Esophagus muscularis mucosa (tissue), 3 donors: ENCODE measurements at regions not wholly inside any gene's neighbourhood (a gene's known extent, or its start where the extent isn't known, plus 50 kb on each side); places are given as distances from the start of the nearest gene placed in this dataset.

Experiments used
- POLR2A ChIP-seq: fragments of 450-650 bp; IDR thresholded peaks from one replicate; pipeline ENCODE4 v1.6.1; 2017; ENCODE audit warnings: antibody characterized with exemption, moderate library complexity, mild to moderate bottlenecking, low read depth
- POLR2AphosphoS5 ChIP-seq, 2 donors: sonication (generic); formaldehyde crosslinking; IDR thresholded peaks; one replicate each; pipeline ENCODE4 v1.6.1; 2017; ENCODE audit warnings: antibody characterized with exemption in 2 of 2
- TF ChIP-seq, protein P1 (sequence below), 3 experiments: fragments of 200-600 bp in 2 of 3; fragments of 450-650 bp in 1 of 3; sonication (generic) in 2 of 3; IDR thresholded peaks; one replicate each; pipeline ENCODE4 v1.5.1; 2017 to 2019; ENCODE audit warnings: antibody characterized with exemption in 3 of 3, mild to moderate bottlenecking in 2 of 3, moderate library complexity in 1 of 3

DNA sequence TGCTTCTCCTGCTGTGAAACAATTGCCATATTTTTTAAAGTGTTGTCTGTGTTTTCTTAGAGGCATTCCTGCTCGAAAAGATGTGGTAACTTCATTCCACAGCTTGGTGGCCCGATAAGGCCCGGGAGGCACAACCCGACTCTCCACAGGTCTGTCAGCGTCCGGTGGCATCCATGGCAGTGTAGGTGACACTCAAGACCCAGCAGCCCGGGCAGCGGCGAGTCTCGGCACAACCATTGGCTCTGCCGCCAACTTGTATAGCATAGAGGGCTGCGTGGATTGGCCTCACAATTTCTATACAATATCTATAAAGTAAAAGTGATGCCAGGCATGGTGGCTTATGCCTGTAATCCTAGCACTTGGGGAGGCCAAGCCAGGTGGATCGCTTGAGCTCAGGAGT is 262.3 kb upstream of the CHRNA7 start:
- TF ChIP-seq, protein P1, sequence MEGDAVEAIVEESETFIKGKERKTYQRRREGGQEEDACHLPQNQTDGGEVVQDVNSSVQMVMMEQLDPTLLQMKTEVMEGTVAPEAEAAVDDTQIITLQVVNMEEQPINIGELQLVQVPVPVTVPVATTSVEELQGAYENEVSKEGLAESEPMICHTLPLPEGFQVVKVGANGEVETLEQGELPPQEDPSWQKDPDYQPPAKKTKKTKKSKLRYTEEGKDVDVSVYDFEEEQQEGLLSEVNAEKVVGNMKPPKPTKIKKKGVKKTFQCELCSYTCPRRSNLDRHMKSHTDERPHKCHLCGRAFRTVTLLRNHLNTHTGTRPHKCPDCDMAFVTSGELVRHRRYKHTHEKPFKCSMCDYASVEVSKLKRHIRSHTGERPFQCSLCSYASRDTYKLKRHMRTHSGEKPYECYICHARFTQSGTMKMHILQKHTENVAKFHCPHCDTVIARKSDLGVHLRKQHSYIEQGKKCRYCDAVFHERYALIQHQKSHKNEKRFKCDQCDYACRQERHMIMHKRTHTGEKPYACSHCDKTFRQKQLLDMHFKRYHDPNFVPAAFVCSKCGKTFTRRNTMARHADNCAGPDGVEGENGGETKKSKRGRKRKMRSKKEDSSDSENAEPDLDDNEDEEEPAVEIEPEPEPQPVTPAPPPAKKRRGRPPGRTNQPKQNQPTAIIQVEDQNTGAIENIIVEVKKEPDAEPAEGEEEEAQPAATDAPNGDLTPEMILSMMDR (IDR thresholded peaks at IDR 0.05): no peak
- no peak for TF ChIP-seq POLR2A
- no peak for TF ChIP-seq POLR2AphosphoS5 (IDR thresholded peaks at IDR 0.05)
